HCT116 (cell line): ENCODE measurements at regions not wholly inside any gene's neighbourhood (a gene's known extent, or its start where the extent isn't known, plus 50 kb on each side); places are given as distances from the start of the nearest gene placed in this dataset.

Experiments
- ATAC-seq: fragments of 200-7000 bp; cut with Tn5 transposase; 2 replicates; pipeline ENCODE4 v1.9.1; 2020; ENCODE audit warnings: mild to moderate bottlenecking, moderate library complexity
- BruUV-seq: library from RNA; stranded (reverse); fragments of 400-500 nt; replicated peaks from 2 replicates; lab custom pipeline; 2021; lab: Mats Ljungman, UMichigan
- CTCF ChIA-PET: fragments of 300-600 bp; sonication (Branson Sonifier 250); formaldehyde crosslinking; loops from one replicate; lab custom pipeline; 2021; ENCODE audit warnings: antibody characterized with exemption; lab: Charles Lee
- POLR2A ChIA-PET: fragments of 300-600, 350-600 bp; sonication (Branson Sonifier 250); formaldehyde crosslinking; loops from one replicate; lab custom pipeline; 2021; ENCODE audit warnings: antibody characterized with exemption; lab: Charles Lee
- RAD21 ChIA-PET, 2 experiments: fragments of 300-600 bp; sonication (Branson Sonifier 250); formaldehyde crosslinking; loops; one replicate each; lab custom pipeline; 2023; ENCODE audit warnings: low total read pairs in 2 of 2; ENCODE audit not compliant: uncharacterized antibody in 2 of 2, unreplicated experiment in 2 of 2, low non-redundant PET in 1 of 2; lab: Charles Lee
- DNase-seq: peaks from one replicate; pipeline ENCODE4 v3.0.0-alpha.2; 2010; ENCODE audit warnings: low read depth, low spot score
- H2AFZ ChIP-seq: fragments of 200-600 bp; shearing (Covaris generic), sonication (generic); 2 replicates; pipeline ENCODE4 v1.6.1; 2017; ENCODE audit warnings: low read depth, mixed run types, mixed read lengths, antibody characterized with exemption, low read length; ENCODE audit not compliant: poor library complexity, severe bottlenecking
- H3K27ac ChIP-seq: 2 replicates; pipeline ENCODE4 v1.5.1; 2012; ENCODE audit warnings: low read depth, low read length
- H3K27me3 ChIP-seq: fragments of 200-600 bp; sonication (generic); 2 replicates; pipeline ENCODE4 v1.6.1; 2016; ENCODE audit warnings: mixed run types, low read length, mixed read lengths; ENCODE audit not compliant: insufficient read depth
- H3K36me3 ChIP-seq, 2 experiments: fragments of 200-500 bp in 1 of 2; fragments of 200-600 bp in 1 of 2; sonication (Bioruptor generic) in 1 of 2; sonication (generic) in 1 of 2; 2 replicates each; pipeline versions ENCODE4 v1.5.1 to v1.6.1; 2014 to 2016; ENCODE audit warnings: low read length in 2 of 2, inconsistent platforms in 1 of 2, mixed read lengths in 1 of 2, mixed run types in 1 of 2; ENCODE audit not compliant: insufficient read depth in 2 of 2, control insufficient read depth in 1 of 2
- H3K4me1 ChIP-seq, 2 experiments: fragments of 200-600 bp in 1 of 2; sonication (generic) in 1 of 2; 2 replicates each; pipeline versions ENCODE4 v1.5.1 to v1.6.1; 2012 to 2017; ENCODE audit warnings: low read length in 2 of 2, inconsistent platforms in 1 of 2, mild to moderate bottlenecking in 1 of 2, mixed read lengths in 1 of 2, mixed run types in 1 of 2, moderate library complexity in 1 of 2; ENCODE audit not compliant: insufficient read depth in 2 of 2, control insufficient read depth in 1 of 2
- H3K4me2 ChIP-seq: fragments of 200-600 bp; sonication (generic); 2 replicates; pipeline ENCODE4 v1.6.1; 2017; ENCODE audit warnings: mixed run types, low read length, mixed read lengths
- H3K4me3 ChIP-seq, 2 experiments: fragments of 200-600 bp in 1 of 2; sonication (generic) in 1 of 2; replicated peaks in 1 of 2; 2 replicates each; pipeline ENCODE4 v1.5.1; 2011 to 2016; ENCODE audit warnings: low read length in 2 of 2, control low read depth in 1 of 2, low read depth in 1 of 2, mild to moderate bottlenecking in 1 of 2, mixed read lengths in 1 of 2, mixed run types in 1 of 2
- H3K79me2 ChIP-seq: fragments of 200-600 bp; sonication (generic); 2 replicates; pipeline ENCODE4 v1.6.1; 2017; ENCODE audit warnings: mild to moderate bottlenecking, mixed run types, low read length, moderate library complexity, mixed read lengths; ENCODE audit not compliant: insufficient read depth
- H3K9ac ChIP-seq: fragments of 200-600 bp; sonication (generic); 2 replicates; pipeline ENCODE4 v1.6.1; 2016; ENCODE audit warnings: low read length, mixed read lengths
- H3K9me2 ChIP-seq: fragments of 200-600 bp; sonication (generic), shearing (Covaris generic); 2 replicates; pipeline ENCODE4 v1.6.1; 2017; ENCODE audit warnings: mixed run types, mild to moderate bottlenecking, moderate library complexity; ENCODE audit not compliant: insufficient read depth
- H3K9me3 ChIP-seq, 2 experiments: fragments of 200-500 bp in 1 of 2; fragments of 200-600 bp in 1 of 2; sonication (Bioruptor generic) in 1 of 2; sonication (generic) in 1 of 2; 2 replicates each; pipeline ENCODE4 v1.6.1; 2014 to 2017; ENCODE audit warnings: low read length in 2 of 2, mixed read lengths in 2 of 2, inconsistent platforms in 1 of 2, low read depth in 1 of 2, mild to moderate bottlenecking in 1 of 2, mixed run types in 1 of 2, moderate library complexity in 1 of 2; ENCODE audit not compliant: control insufficient read depth in 1 of 2, insufficient read depth in 1 of 2
- H4K20me1 ChIP-seq: fragments of 200-600 bp; sonication (generic), shearing (Covaris generic); 2 replicates; pipeline ENCODE4 v1.6.1; 2017; ENCODE audit warnings: mixed run types, mild to moderate bottlenecking, moderate library complexity; ENCODE audit not compliant: insufficient read depth
- ATF3 ChIP-seq: IDR thresholded peaks from 2 replicates; pipeline ENCODE4 v1.6.1; 2012
- CBX3 ChIP-seq: IDR thresholded peaks from 2 replicates; pipeline ENCODE4 v1.6.1; 2012; ENCODE audit warnings: low read depth
- CEBPB ChIP-seq: IDR thresholded peaks from 2 replicates; pipeline ENCODE4 v1.6.1; 2012; ENCODE audit warnings: low read depth
- JUND ChIP-seq: IDR thresholded peaks from 2 replicates; pipeline ENCODE4 v1.6.1; 2012
- MAX ChIP-seq: IDR thresholded peaks from 2 replicates; pipeline ENCODE4 v1.6.1; 2012
- POLR2AphosphoS5 ChIP-seq: IDR thresholded peaks from 2 replicates; pipeline ENCODE4 v1.6.1; 2011; ENCODE audit warnings: mild to moderate bottlenecking, low read depth, low read length, moderate library complexity
- RAD21 ChIP-seq: IDR thresholded peaks from 2 replicates; pipeline ENCODE4 v1.6.1; 2012; ENCODE audit warnings: low read depth, mild to moderate bottlenecking
- SRF ChIP-seq: IDR thresholded peaks from 2 replicates; pipeline ENCODE4 v1.6.1; 2012; ENCODE audit warnings: low read depth
- TCF7L2 ChIP-seq: IDR thresholded peaks from 2 replicates; pipeline ENCODE4 v1.7.0; 2011; ENCODE audit warnings: borderline replicate concordance, inconsistent platforms; ENCODE audit not compliant: insufficient read depth, insufficient read length; ENCODE audit errors: extremely low read depth
- ZBTB33 ChIP-seq: IDR thresholded peaks from 2 replicates; pipeline ENCODE4 v1.6.1; 2011; ENCODE audit warnings: mild to moderate bottlenecking, low read length, moderate library complexity; ENCODE audit not compliant: insufficient replicate concordance; ENCODE audit errors: extremely low read depth
- ZFX ChIP-seq: fragments of 450-650 bp; IDR thresholded peaks from 2 replicates; pipeline ENCODE4 v1.6.1; 2017
- ZNF274 ChIP-seq: fragments of 200-500 bp; sonication (Bioruptor generic); IDR thresholded peaks from 2 replicates; pipeline ENCODE4 v1.6.1; 2014; ENCODE audit warnings: mild to moderate bottlenecking, low read depth, low read length, inconsistent platforms
- intact Hi-C: fragments of 100-400 bp; cut with micrococcal nuclease; formaldehyde crosslinking; loops from 2 replicates; pipeline ENCODE4 v1.10.0; 2022
- TF ChIP-seq, protein P1 (sequence below), 3 experiments: fragments of 200-600 bp in 1 of 3; sonication (generic) in 1 of 3; IDR thresholded peaks in 2 of 3; conservative IDR thresholded peaks in 1 of 3; 2 replicates each; pipeline ENCODE4 v1.5.1; 2012 to 2017; ENCODE audit warnings: low read depth in 2 of 3, low read length in 2 of 3, antibody characterized with exemption in 1 of 3, borderline replicate concordance in 1 of 3, control low read depth in 1 of 3, mild to moderate bottlenecking in 1 of 3, mixed read lengths in 1 of 3, mixed run types in 1 of 3, moderate library complexity in 1 of 3; ENCODE audit not compliant: insufficient read depth in 1 of 3

GRCh38 chr3:110164632-110165369 is 827.5 kb upstream of the DPPA4 start:
- Histone ChIP-seq H3K36me3 (no peaks in the 10 kb centered on the region), H3K9me2 (no peaks in the 10 kb centered on the region), H2AFZ (no peak overlapping the region), H3K9me3 (no peaks in the 10 kb centered on the region), H3K79me2 (no peaks in the 10 kb centered on the region), H3K27ac (no peak overlapping the region), H3K4me2 (no peak overlapping the region), H3K9ac (no peak overlapping the region), H3K27me3 (no peaks in the 10 kb centered on the region), H3K4me1 (no peaks in the 10 kb centered on the region), H3K4me3 (no peak overlapping the region), H4K20me1 (no peaks in the 10 kb centered on the region)
- CTCF ChIA-PET = no interaction called here
- DNase-seq = no peak
- ATAC-seq = no peak
- TF ChIP-seq ZNF274 (no peak), JUND (no peak), MAX (no peak), ZFX (no peak), ZBTB33 (no peak)
- BruUV-seq = no TSS peak
- POLR2A ChIA-PET = no interaction called here
- RAD21 ChIA-PET = no interaction called here
- intact Hi-C loops = no loop called here

DNA sequence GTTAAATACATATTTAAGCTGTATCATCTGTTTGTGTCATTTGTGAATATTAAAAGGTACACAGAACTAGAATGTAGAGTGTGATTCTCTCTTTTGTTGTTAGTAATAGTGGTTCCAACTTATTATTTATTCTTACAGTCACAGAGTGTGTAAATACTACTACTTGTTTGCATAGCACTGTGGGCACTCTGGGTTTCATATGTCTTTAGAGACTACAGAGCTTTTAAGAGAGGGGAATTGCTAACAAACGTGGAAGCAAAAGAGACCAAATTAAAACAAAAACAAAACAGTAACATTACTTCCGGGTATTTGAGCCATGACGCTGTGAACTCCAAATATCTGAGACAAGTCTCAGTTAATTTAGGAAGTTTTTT is 828.0 kb upstream of the DPPA4 start:
- Histone ChIP-seq H3K9me3 (no peaks in the 10 kb centered on the region), H3K27me3 (no peaks in the 10 kb centered on the region), H3K36me3 (no peaks in the 10 kb centered on the region), H3K4me3 (no peak overlapping the region), H4K20me1 (no peaks in the 10 kb centered on the region), H3K4me2 (no peak overlapping the region), H3K4me1 (no peaks in the 10 kb centered on the region), H3K79me2 (no peaks in the 10 kb centered on the region), H3K9me2 (no peaks in the 10 kb centered on the region), H3K27ac (no peak overlapping the region), H3K9ac (no peak overlapping the region), H2AFZ (no peak overlapping the region)
- DNase-seq (no peak), ATAC-seq (no peak)
- no TSS peak for BruUV-seq
- intact Hi-C loops = no loop called here
- ChIA-PET RAD21 (no interaction called here), CTCF (no interaction called here), POLR2A (no interaction called here)
- TF ChIP-seq, protein P1, sequence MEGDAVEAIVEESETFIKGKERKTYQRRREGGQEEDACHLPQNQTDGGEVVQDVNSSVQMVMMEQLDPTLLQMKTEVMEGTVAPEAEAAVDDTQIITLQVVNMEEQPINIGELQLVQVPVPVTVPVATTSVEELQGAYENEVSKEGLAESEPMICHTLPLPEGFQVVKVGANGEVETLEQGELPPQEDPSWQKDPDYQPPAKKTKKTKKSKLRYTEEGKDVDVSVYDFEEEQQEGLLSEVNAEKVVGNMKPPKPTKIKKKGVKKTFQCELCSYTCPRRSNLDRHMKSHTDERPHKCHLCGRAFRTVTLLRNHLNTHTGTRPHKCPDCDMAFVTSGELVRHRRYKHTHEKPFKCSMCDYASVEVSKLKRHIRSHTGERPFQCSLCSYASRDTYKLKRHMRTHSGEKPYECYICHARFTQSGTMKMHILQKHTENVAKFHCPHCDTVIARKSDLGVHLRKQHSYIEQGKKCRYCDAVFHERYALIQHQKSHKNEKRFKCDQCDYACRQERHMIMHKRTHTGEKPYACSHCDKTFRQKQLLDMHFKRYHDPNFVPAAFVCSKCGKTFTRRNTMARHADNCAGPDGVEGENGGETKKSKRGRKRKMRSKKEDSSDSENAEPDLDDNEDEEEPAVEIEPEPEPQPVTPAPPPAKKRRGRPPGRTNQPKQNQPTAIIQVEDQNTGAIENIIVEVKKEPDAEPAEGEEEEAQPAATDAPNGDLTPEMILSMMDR (IDR thresholded peaks at IDR 0.05 in 2 of 3, conservative IDR thresholded peaks at IDR 0.05 in 1 of 3; ENCODE audit: borderline replicate concordance in 1 of 3, insufficient read depth in 1 of 3, low read depth in 2 of 3, low read length in 2 of 3) = no peak
- no peak for TF ChIP-seq ATF3
- no peak for TF ChIP-seq CEBPB
- TF ChIP-seq CBX3 = no peak
- TF ChIP-seq SRF = no peak
- no peak for TF ChIP-seq TCF7L2
- no peak for TF ChIP-seq ZBTB33
- TF ChIP-seq RAD21 = no peak
- TF ChIP-seq POLR2AphosphoS5 = no peak
